Testis (tissue), 2 donors: ENCODE measurements at regions not wholly inside any gene's neighbourhood (a gene's known extent, or its start where the extent isn't known, plus 50 kb on each side); places are given as distances from the start of the nearest gene placed in this dataset.

ENCODE experiments used
- DNase-seq: peaks from one replicate; pipeline ENCODE4 v3.0.0-alpha.2; 2019
- H3K27ac ChIP-seq, 2 donors: fragments of 200-600 bp; sonication (generic); one replicate each; pipeline ENCODE4 v1.5.1; 2019
- H3K27me3 ChIP-seq: fragments of 200-600 bp; sonication (generic); one replicate; pipeline ENCODE4 v1.5.1; 2019
- H3K36me3 ChIP-seq: fragments of 200-600 bp; sonication (generic); one replicate; pipeline ENCODE4 v1.5.1; 2017; ENCODE audit warnings: low read depth; ENCODE audit errors: missing control alignments
- H3K4me1 ChIP-seq: fragments of 200-600 bp; sonication (generic); one replicate; pipeline ENCODE4 v1.5.1; 2019
- H3K4me3 ChIP-seq, 2 donors: fragments of 200-600 bp; sonication (generic); one replicate each; pipeline ENCODE4 v1.5.1; 2017 to 2019
- H3K9me3 ChIP-seq: fragments of 200-600 bp; sonication (generic); one replicate; pipeline ENCODE4 v1.5.1; 2017
- POLR2A ChIP-seq: fragments of 450-650 bp; IDR thresholded peaks from one replicate; pipeline ENCODE4 v1.6.1; 2017; ENCODE audit warnings: antibody characterized with exemption, mild to moderate bottlenecking, moderate library complexity
- WGBS, 2 donors: methylation state at CpG; one replicate each; pipeline ENCODE4 v1.1.5; 2018; 5-methylcytosine and 5-hydroxymethylcytosine counted together
- intact Hi-C: fragments of 100-400 bp; cut with DNase I; formaldehyde crosslinking; loops from one replicate; pipeline ENCODE4 v1.15.1; 2023; ENCODE audit warnings: low total_unique reads
- TF ChIP-seq, protein P1 (sequence below), 3 experiments: fragments of 450-650 bp in 2 of 3; fragments of 200-600 bp in 1 of 3; sonication (generic) in 1 of 3; IDR thresholded peaks; one replicate each; pipeline ENCODE4 v1.5.1; 2016 to 2019; ENCODE audit warnings: antibody characterized with exemption in 3 of 3, mild to moderate bottlenecking in 2 of 3, moderate library complexity in 1 of 3

DNA sequence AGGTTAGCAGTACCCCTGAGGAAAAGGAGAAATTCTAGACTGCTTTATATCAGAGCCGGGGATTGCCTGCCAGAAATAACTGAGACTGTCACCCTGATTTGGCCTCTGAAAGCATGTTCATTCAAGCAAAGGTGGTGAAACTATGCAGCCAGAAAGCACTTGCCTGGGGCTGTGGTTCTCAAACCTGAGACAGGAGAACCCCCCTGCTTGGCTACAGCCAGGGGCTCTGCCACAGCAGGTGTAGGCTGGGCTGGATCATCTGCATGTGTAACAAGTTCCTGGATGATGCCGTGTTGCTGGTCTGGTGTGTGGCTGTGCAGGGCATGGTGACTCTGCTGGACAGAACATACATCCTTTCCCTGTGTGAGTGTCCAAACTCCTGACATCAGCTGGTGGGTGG, 157.8 kb downstream of the NXNL2 start:
- 67 to 92% methylated on average over 2 of the region's 2 CpGs for WGBS, 2 donors
- H3K27ac ChIP-seq = no peak overlapping the region
- TF ChIP-seq, protein P1, sequence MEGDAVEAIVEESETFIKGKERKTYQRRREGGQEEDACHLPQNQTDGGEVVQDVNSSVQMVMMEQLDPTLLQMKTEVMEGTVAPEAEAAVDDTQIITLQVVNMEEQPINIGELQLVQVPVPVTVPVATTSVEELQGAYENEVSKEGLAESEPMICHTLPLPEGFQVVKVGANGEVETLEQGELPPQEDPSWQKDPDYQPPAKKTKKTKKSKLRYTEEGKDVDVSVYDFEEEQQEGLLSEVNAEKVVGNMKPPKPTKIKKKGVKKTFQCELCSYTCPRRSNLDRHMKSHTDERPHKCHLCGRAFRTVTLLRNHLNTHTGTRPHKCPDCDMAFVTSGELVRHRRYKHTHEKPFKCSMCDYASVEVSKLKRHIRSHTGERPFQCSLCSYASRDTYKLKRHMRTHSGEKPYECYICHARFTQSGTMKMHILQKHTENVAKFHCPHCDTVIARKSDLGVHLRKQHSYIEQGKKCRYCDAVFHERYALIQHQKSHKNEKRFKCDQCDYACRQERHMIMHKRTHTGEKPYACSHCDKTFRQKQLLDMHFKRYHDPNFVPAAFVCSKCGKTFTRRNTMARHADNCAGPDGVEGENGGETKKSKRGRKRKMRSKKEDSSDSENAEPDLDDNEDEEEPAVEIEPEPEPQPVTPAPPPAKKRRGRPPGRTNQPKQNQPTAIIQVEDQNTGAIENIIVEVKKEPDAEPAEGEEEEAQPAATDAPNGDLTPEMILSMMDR (IDR thresholded peaks at IDR 0.05) = no peak
- no peak for TF ChIP-seq POLR2A
- no peaks in the 10 kb centered on the region for H3K27me3 ChIP-seq
- H3K4me3 ChIP-seq = no peak overlapping the region
- H3K36me3 ChIP-seq = no peaks in the 10 kb centered on the region
- no peaks in the 10 kb centered on the region for H3K4me1 ChIP-seq
- no peak for DNase-seq
- intact Hi-C loops = no loop called here
- no peaks in the 10 kb centered on the region for H3K9me3 ChIP-seq

DNA sequence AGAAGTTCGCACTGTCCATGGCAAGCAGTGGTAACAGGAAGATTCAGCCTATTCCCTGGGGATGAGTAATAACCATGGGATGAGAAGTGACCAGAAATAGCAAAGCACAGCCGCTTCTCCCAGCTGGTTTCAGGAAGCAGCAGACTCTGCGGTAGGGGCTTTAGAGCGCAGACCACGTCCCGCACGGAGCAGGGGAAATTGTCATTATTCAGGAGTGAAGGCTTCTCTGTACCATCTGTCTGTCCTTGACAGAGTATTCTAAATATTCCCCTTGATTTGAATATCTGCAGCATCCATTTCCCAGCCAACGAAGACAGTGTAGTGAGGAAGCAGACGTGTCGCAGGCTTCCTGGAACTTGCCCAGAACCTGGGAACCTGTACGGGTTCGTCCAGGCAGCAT, 159.6 kb downstream of the NXNL2 start:
- Histone ChIP-seq H3K9me3 (no peaks in the 10 kb centered on the region), H3K36me3 (no peaks in the 10 kb centered on the region), H3K4me1 (no peaks in the 10 kb centered on the region), H3K27ac (no peak overlapping the region), H3K27me3 (no peaks in the 10 kb centered on the region), H3K4me3 (no peak overlapping the region)
- DNase-seq = no peak
- intact Hi-C loops = no loop called here
- WGBS, 2 donors = 28 to 35% methylated on average over 12 of the region's 12 CpGs
- no peak for TF ChIP-seq POLR2A
- TF ChIP-seq, protein P1 (IDR thresholded peaks at IDR 0.05) = no peak

DNA sequence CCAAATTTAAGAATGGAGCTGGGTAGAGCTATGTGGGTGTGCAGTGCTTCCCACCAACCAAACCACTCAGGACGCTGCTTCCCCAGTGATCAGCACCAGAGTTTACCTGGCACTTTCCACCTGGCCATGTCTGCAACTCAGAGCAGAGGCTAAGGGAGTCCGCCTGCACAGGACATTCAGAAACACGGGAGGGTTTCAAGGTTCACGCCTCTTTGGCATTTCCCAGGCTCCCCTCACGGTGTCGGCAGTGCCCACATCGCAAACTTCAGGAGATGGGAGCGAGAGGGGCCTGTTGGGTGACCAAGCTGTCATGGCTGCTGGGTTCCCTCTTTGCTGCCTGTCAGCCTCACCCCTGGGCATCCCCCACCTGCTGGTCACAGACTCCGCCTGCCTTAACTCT, 161.5 kb downstream of the NXNL2 start:
- no peak for DNase-seq
- no peaks in the 10 kb centered on the region for H3K36me3 ChIP-seq
- no peaks in the 10 kb centered on the region for H3K27me3 ChIP-seq
- no peak overlapping the region for H3K4me3 ChIP-seq
- TF ChIP-seq POLR2A = no peak
- TF ChIP-seq, protein P1 (IDR thresholded peaks at IDR 0.05) = no peak
- H3K27ac ChIP-seq = no peak overlapping the region
- whole genome bisulfite sequencing, 2 donors = 94 to 97% methylated on average over 9 of the region's 9 CpGs
- intact Hi-C loops = no loop called here
- no peaks in the 10 kb centered on the region for H3K4me1 ChIP-seq
- no peaks in the 10 kb centered on the region for H3K9me3 ChIP-seq

DNA sequence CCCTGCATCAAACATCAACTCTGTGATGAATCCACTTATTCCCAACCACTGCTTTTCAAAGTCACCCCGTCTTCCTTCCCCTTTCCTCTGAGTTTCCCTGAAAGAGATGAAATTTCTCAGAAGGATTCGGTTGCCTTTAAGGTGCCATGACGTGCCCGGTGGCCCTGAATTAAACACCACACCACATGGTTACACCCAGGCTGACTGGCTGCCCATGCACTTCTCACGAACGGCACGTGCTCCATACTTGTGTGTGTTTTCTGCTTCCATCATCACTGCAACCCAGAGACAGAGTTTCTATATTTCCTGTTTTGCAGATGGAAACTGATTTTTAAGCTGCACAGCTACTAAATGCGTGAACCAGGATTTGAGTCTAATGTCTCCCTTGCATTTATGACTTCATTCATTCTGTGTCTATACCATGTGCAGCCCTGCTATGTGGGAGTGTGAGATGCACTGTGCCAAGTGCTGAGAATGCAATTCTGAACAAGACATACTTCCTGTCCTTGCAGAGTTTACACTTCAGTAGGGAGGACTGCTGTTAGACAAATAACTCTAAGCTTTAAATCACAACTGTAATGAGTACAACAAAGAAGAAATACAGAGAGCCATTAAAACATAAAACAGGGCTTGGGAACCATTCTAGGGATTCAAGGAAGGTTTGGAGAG, 162.9 kb downstream of the NXNL2 start:
- DNase-seq = no peak
- H3K4me3 ChIP-seq = no peak overlapping the region
- H3K27me3 ChIP-seq = no peaks in the 10 kb centered on the region
- H3K27ac ChIP-seq = no peak overlapping the region
- no peaks in the 10 kb centered on the region for H3K9me3 ChIP-seq
- H3K4me1 ChIP-seq = no peaks in the 10 kb centered on the region
- TF ChIP-seq, protein P1 (IDR thresholded peaks at IDR 0.05) = no peak
- TF ChIP-seq POLR2A = no peak
- intact Hi-C loops = no loop called here
- H3K36me3 ChIP-seq = no peaks in the 10 kb centered on the region
- WGBS, 2 donors = 68 to 76% methylated on average over 8 of the region's 8 CpGs

DNA sequence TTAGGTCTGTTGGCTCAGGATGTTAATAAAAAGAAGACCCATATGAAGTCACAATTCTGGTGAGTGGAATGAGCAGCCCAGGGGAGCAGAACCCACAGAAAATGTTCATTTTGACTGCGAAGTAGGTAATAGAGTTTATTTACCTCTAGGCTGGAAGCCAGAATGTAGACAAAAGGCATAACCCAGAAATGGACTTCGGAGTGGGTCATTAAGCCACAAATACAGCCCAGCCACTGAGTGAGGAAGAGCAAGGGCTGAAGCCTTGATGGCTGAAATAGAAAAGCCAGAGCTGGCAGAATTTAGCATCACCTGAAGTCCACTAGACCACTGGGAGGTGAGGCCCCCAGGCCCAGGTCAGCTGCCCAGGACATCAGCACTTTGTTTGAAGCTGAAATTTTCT, 168.0 kb downstream of the NXNL2 start:
- H3K4me1 ChIP-seq = no peaks in the 10 kb centered on the region
- no peaks in the 10 kb centered on the region for H3K27me3 ChIP-seq
- no peak overlapping the region for H3K27ac ChIP-seq
- no peaks in the 10 kb centered on the region for H3K9me3 ChIP-seq
- no peak for DNase-seq
- 95 to 100% methylated on average over 2 of the region's 2 CpGs for WGBS, 2 donors
- H3K36me3 ChIP-seq = no peaks in the 10 kb centered on the region
- intact Hi-C loops = no loop called here
- TF ChIP-seq, protein P1 (IDR thresholded peaks at IDR 0.05) = no peak
- TF ChIP-seq POLR2A = no peak
- no peak overlapping the region for H3K4me3 ChIP-seq
